ENCODE measurements at regions not wholly inside any gene's neighbourhood (a gene's known extent, or its start where the extent isn't known, plus 50 kb on each side); places are given as distances from the start of the nearest gene placed in this dataset.
"Not testable (repeated sequence)": the region's sequence is repeated elsewhere in the genome, so short reads cannot be mapped to it uniquely, and the experiment has no call there.

DNA sequence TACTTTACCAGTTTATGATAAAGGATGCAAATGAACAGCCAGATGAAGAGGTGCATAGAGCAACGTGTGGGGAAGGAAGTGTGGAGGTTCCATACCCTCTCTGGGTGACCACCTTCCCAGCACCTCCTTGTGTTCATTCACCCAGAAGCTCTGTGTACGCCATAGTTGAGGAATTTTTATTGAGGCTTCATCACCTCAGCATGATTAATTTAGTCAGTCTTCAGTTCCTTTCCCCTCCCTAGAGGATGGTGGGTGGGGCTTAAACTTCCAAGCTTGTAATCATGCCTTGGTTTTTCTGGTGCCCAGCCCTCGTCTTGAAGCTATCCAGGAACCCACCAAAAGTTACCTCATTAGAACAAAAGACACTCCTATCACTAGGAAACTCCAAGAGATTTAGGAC, 162.7 kb downstream of the PLCE1 start:
- Histone ChIP-seq H3K4me2 (replicated peaks; ENCODE audit: low read depth, low read length, poor library complexity, severe bottlenecking) (no peak overlapping the region), H3K27me3 (replicated peaks in 1 of 4; ENCODE audit: control extremely low read depth in 1 of 4, control insufficient read depth in 3 of 4, insufficient read depth in 4 of 4, low read length in 3 of 4) (no peaks in the 10 kb centered on the region), H2AFZ (ENCODE audit: insufficient read depth, low read depth, low read length, poor library complexity, severe bottlenecking) (no peak overlapping the region), H3K27ac (ENCODE audit: low read length in 2 of 2) (no peak overlapping the region), H3K79me2 (ENCODE audit: control insufficient read depth, insufficient read depth, low read length) (no peaks in the 10 kb centered on the region), H3K9me3 (ENCODE audit: control extremely low read depth in 1 of 3, control insufficient read depth in 2 of 3, insufficient read depth in 1 of 3, low read length in 2 of 3) (no peaks in the 10 kb centered on the region), H3K4me1 (ENCODE audit: control insufficient read depth in 2 of 2, insufficient read depth in 2 of 2, low read length in 2 of 2) (no peaks in the 10 kb centered on the region), H3K9ac (ENCODE audit: low read length) (no peak overlapping the region), H4K20me1 (ENCODE audit: control insufficient read depth, insufficient read depth, low read length, poor library complexity, severe bottlenecking) (no peaks in the 10 kb centered on the region), H3K4me3 (ENCODE audit: control extremely low read depth in 1 of 5, extremely low read depth in 1 of 5, insufficient read depth in 1 of 5, low read depth in 2 of 5, low read length in 4 of 5) (no peak overlapping the region), H3K36me3 (replicated peaks in 1 of 2; ENCODE audit: control extremely low read depth in 1 of 2, control insufficient read depth in 1 of 2, extremely low read depth in 1 of 2, insufficient read depth in 2 of 2, low read length in 1 of 2) (no peaks in the 10 kb centered on the region)
- CTCF ChIA-PET: no interaction called here
- no peak for ATAC-seq (ENCODE audit: low read depth)
- no peak for DNase-seq
- Mint-ChIP-seq H3K27ac (no peak overlapping the region), H3K27me3 (peaks cover under 1% of the 10 kb centered on the region), H3K9me3 (ENCODE audit: insufficient read depth) (peaks cover 6% of the 10 kb centered on the region), H3K4me3 (no peak overlapping the region), H3K4me1 (no peaks in the 10 kb centered on the region)
- WGBS (ENCODE audit: insufficient coverage): no CpG with 5 or more reads among the region's 3 CpGs
- intact Hi-C loops (cut with micrococcal nuclease): no loop called here
- TF ChIP-seq EZH2 (IDR thresholded peaks at IDR 0.05; ENCODE audit: borderline replicate concordance, insufficient read depth, low read depth, low read length, poor library complexity, severe bottlenecking): no peak
- TF ChIP-seq, protein P1, sequence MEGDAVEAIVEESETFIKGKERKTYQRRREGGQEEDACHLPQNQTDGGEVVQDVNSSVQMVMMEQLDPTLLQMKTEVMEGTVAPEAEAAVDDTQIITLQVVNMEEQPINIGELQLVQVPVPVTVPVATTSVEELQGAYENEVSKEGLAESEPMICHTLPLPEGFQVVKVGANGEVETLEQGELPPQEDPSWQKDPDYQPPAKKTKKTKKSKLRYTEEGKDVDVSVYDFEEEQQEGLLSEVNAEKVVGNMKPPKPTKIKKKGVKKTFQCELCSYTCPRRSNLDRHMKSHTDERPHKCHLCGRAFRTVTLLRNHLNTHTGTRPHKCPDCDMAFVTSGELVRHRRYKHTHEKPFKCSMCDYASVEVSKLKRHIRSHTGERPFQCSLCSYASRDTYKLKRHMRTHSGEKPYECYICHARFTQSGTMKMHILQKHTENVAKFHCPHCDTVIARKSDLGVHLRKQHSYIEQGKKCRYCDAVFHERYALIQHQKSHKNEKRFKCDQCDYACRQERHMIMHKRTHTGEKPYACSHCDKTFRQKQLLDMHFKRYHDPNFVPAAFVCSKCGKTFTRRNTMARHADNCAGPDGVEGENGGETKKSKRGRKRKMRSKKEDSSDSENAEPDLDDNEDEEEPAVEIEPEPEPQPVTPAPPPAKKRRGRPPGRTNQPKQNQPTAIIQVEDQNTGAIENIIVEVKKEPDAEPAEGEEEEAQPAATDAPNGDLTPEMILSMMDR (IDR thresholded peaks at IDR 0.05): no peak
- POLR2A ChIA-PET: no interaction called here

DNA sequence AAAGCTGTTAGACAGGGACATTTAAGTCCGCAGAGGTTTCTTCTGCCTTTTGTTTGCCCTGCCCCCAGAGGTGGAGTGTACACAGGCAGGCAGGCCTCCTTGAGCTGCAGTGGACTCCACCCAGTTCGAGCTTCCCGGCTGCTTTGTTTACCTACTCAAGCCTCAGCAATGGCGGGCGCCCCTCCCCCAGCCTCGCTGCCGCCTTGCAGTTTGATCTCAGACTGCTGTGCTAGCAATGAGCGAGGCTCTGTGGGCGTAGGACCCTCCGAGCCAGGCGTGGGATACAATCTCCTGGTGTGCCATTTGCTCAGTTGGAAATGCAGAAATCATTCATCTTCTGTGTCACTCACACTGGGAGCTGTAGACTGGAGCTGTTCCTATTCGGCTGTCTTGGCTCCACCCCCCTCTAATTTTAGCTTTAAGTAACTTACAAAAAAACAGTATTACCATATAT, 171.5 kb downstream of the PLCE1 start:
- H3K27me3 ChIP-seq (replicated peaks in 1 of 4; ENCODE audit: control extremely low read depth in 1 of 4, control insufficient read depth in 3 of 4, insufficient read depth in 4 of 4, low read length in 3 of 4); H3K4me1 Mint-ChIP-seq; H3K27me3 Mint-ChIP-seq; H3K36me3 ChIP-seq (replicated peaks in 1 of 2; ENCODE audit: control extremely low read depth in 1 of 2, control insufficient read depth in 1 of 2, extremely low read depth in 1 of 2, insufficient read depth in 2 of 2, low read length in 1 of 2); H3K4me1 ChIP-seq (ENCODE audit: control insufficient read depth in 2 of 2, insufficient read depth in 2 of 2, low read length in 2 of 2); H3K4me2 ChIP-seq (replicated peaks; ENCODE audit: low read depth, low read length, poor library complexity, severe bottlenecking); H3K27ac ChIP-seq (ENCODE audit: low read length in 2 of 2); H3K27ac Mint-ChIP-seq; H3K9me3 Mint-ChIP-seq (ENCODE audit: insufficient read depth); H3K9me3 ChIP-seq (ENCODE audit: control extremely low read depth in 1 of 3, control insufficient read depth in 2 of 3, insufficient read depth in 1 of 3, low read length in 2 of 3); H4K20me1 ChIP-seq (ENCODE audit: control insufficient read depth, insufficient read depth, low read length, poor library complexity, severe bottlenecking); H3K79me2 ChIP-seq (ENCODE audit: control insufficient read depth, insufficient read depth, low read length); DNase-seq; intact Hi-C loops (cut with micrococcal nuclease); H3K9ac ChIP-seq (ENCODE audit: low read length); ATAC-seq (ENCODE audit: low read depth); POLR2A ChIA-PET; H3K4me3 Mint-ChIP-seq; H3K4me3 ChIP-seq (ENCODE audit: control extremely low read depth in 1 of 5, extremely low read depth in 1 of 5, insufficient read depth in 1 of 5, low read depth in 2 of 5, low read length in 4 of 5); H2AFZ ChIP-seq (ENCODE audit: insufficient read depth, low read depth, low read length, poor library complexity, severe bottlenecking): not testable (repeated sequence)
- CTCF ChIA-PET: interaction anchor here (1.0 kb wide), 1 partner anchor 12 kb away, joined by 3 read pairs; no protein-coding TSS in a partner anchor
- 98% methylated on average over 7 of the region's 12 CpGs for WGBS (ENCODE audit: insufficient coverage)
